ENCODE measurements at regions not wholly inside any gene's neighbourhood (a gene's known extent, or its start where the extent isn't known, plus 50 kb on each side); places are given as distances from the start of the nearest gene placed in this dataset.

- peak in 2 of 3 experiments; percentile 34 to 88; a peak in 3 of 6 replicates for TF ChIP-seq ZBTB11 (CRISPR knock-in tag; IDR thresholded peaks at IDR 0.05)
- no peak for TF ChIP-seq CBFA2T3 (IDR thresholded peaks at IDR 0.05)
- TF ChIP-seq EP300 (IDR thresholded peaks at IDR 0.05; ENCODE audit: low read length) = no peak; the same call in 1 of the 2 replicates
- TF ChIP-seq ETS1 (conservative IDR thresholded peaks at IDR 0.05; ENCODE audit: control insufficient read depth, low read depth, low read length) = no peak
- TF ChIP-seq FOXM1 (IDR thresholded peaks at IDR 0.05; ENCODE audit: low read depth) = no peak
- no peak for TF ChIP-seq FOXM1 (CRISPR knock-in tag; IDR thresholded peaks at IDR 0.05; ENCODE audit: low read depth)
- no peak for TF ChIP-seq SMARCA5 (IDR thresholded peaks at IDR 0.05)
- TF ChIP-seq NCOA1 (IDR thresholded peaks at IDR 0.05; ENCODE audit: low read depth) = no peak
- no peak for TF ChIP-seq E2F4 (CRISPR knock-in tag; IDR thresholded peaks at IDR 0.05; ENCODE audit: low read depth)
- peak; percentile 40; the same call in 1 of the 2 replicates for TF ChIP-seq ZNF589 (CRISPR knock-in tag; IDR thresholded peaks at IDR 0.05; ENCODE audit: low read depth)
- no peak for TF ChIP-seq SNRNP70 (optimal IDR thresholded peaks at IDR 0.05; ENCODE audit: low read depth, low read length)
- no peak for TF ChIP-seq ZNF121 (CRISPR knock-in tag; conservative IDR thresholded peaks at IDR 0.05)
- TF ChIP-seq SIN3B (IDR thresholded peaks at IDR 0.05; ENCODE audit: low read depth) = no peak
- no peak for TF ChIP-seq ZKSCAN8 (CRISPR knock-in tag; IDR thresholded peaks at IDR 0.05)
- TF ChIP-seq SPI1 (IDR thresholded peaks at IDR 0.05; ENCODE audit: borderline replicate concordance, low read depth, low read length) = no peak
- no peak for TF ChIP-seq RREB1 (CRISPR knock-in tag; IDR thresholded peaks at IDR 0.05)
Measured at GRCh38 chr12:131591714-131592709, 118.9 kb upstream of the SFSWAP start (continued).
